Neuronal stem cell (in vitro differentiated cells): ENCODE measurements at regions not wholly inside any gene's neighbourhood (a gene's known extent, or its start where the extent isn't known, plus 50 kb on each side); places are given as distances from the start of the nearest gene placed in this dataset.
A peak's percentile ranks its signal among the peaks of the same experiment; 100 is the strongest.

Experiments
- DNase-seq: peaks from one replicate; pipeline ENCODE4 v3.0.0-alpha.2; 2013; ENCODE audit warnings: low spot score
- H2AFZ ChIP-seq: one replicate; pipeline ENCODE4 v1.6.1; 2013; ENCODE audit warnings: mild to moderate bottlenecking, low read length, inconsistent platforms
- H2AK5ac ChIP-seq: 2 replicates; pipeline ENCODE4 v1.6.1; 2013; ENCODE audit warnings: low read depth, mild to moderate bottlenecking, inconsistent platforms, low read length, moderate library complexity, mixed read lengths
- H2BK120ac ChIP-seq: 2 replicates; pipeline ENCODE4 v1.6.1; 2013; ENCODE audit warnings: low read depth, mild to moderate bottlenecking, inconsistent platforms, low read length, moderate library complexity, mixed read lengths
- H2BK12ac ChIP-seq: one replicate; pipeline ENCODE4 v1.6.1; 2013; ENCODE audit warnings: low read length, inconsistent platforms
- H2BK15ac ChIP-seq: 2 replicates; pipeline ENCODE4 v1.6.1; 2013; ENCODE audit warnings: mild to moderate bottlenecking, low read length, inconsistent platforms, mixed read lengths
- H2BK5ac ChIP-seq: one replicate; pipeline ENCODE4 v1.6.1; 2013; ENCODE audit warnings: inconsistent platforms, mild to moderate bottlenecking, low read length, moderate library complexity
- H3K14ac ChIP-seq: one replicate; pipeline ENCODE4 v1.6.1; 2013; ENCODE audit warnings: low read length, inconsistent platforms
- H3K18ac ChIP-seq: 2 replicates; pipeline ENCODE4 v1.6.1; 2013; ENCODE audit warnings: low read length, inconsistent platforms
- H3K23ac ChIP-seq: 2 replicates; pipeline ENCODE4 v1.6.1; 2013; ENCODE audit warnings: low read depth, mild to moderate bottlenecking, mixed read lengths, low read length, inconsistent platforms; ENCODE audit not compliant: poor library complexity
- H3K27ac ChIP-seq: replicated peaks from 3 replicates; pipeline ENCODE4 v1.5.1; 2013; ENCODE audit warnings: low read length, inconsistent platforms
- H3K27me3 ChIP-seq, 3 experiments: 2 replicates each; pipeline ENCODE4 v1.6.1; 2013; ENCODE audit warnings: low read length in 3 of 3, mild to moderate bottlenecking in 2 of 3, inconsistent platforms in 1 of 3, low read depth in 1 of 3, mixed read lengths in 1 of 3, moderate library complexity in 1 of 3; ENCODE audit not compliant: control insufficient read depth in 3 of 3, insufficient read depth in 3 of 3
- H3K36me3 ChIP-seq, 2 donors: replicated peaks in 1 of 2; 2 replicates each; pipeline ENCODE4 v1.6.1; 2013; ENCODE audit warnings: low read length in 2 of 2; ENCODE audit not compliant: control insufficient read depth in 2 of 2, insufficient read depth in 2 of 2
- H3K4ac ChIP-seq: 2 replicates; pipeline ENCODE4 v1.6.1; 2013; ENCODE audit warnings: inconsistent platforms, mild to moderate bottlenecking, low read length, moderate library complexity
- H3K4me1 ChIP-seq, 2 donors: 1 replicate in 1 of 2; 2 replicates in 1 of 2; pipeline ENCODE4 v1.6.1; 2013; ENCODE audit warnings: low read length in 2 of 2, low read depth in 1 of 2; ENCODE audit not compliant: control insufficient read depth in 2 of 2, insufficient read depth in 1 of 2
- H3K4me2 ChIP-seq: one replicate; pipeline ENCODE4 v1.6.1; 2013; ENCODE audit warnings: mild to moderate bottlenecking, low read length, inconsistent platforms; ENCODE audit not compliant: insufficient read depth, poor library complexity, severe bottlenecking
- H3K4me3 ChIP-seq, 2 donors: 2 replicates each; pipeline ENCODE4 v1.5.1; 2013; ENCODE audit warnings: low read length in 2 of 2, mild to moderate bottlenecking in 2 of 2, inconsistent platforms in 1 of 2, moderate library complexity in 1 of 2
- H3K79me1 ChIP-seq: one replicate; pipeline ENCODE4 v1.6.1; 2013; ENCODE audit warnings: low read depth, mild to moderate bottlenecking, inconsistent platforms, low read length, moderate library complexity
- H3K9ac ChIP-seq: one replicate; pipeline ENCODE4 v1.6.1; 2013; ENCODE audit warnings: mild to moderate bottlenecking, low read depth, low read length, inconsistent platforms; ENCODE audit not compliant: poor library complexity
- H3K9me3 ChIP-seq, 2 donors: replicated peaks in 1 of 2; 2 replicates each; pipeline versions ENCODE3 to v1.6.1; 2013; ENCODE audit warnings: low read length in 2 of 2, mild to moderate bottlenecking in 2 of 2, inconsistent platforms in 1 of 2, low read depth in 1 of 2, mixed read lengths in 1 of 2, moderate library complexity in 1 of 2; ENCODE audit not compliant: control insufficient read depth in 2 of 2, insufficient read depth in 1 of 2
- H4K8ac ChIP-seq: one replicate; pipeline ENCODE4 v1.6.1; 2013; ENCODE audit warnings: low read depth, mild to moderate bottlenecking, inconsistent platforms, low read length, moderate library complexity
- H4K91ac ChIP-seq: one replicate; pipeline ENCODE4 v1.6.1; 2013; ENCODE audit warnings: low read length, low read depth, mild to moderate bottlenecking, inconsistent platforms; ENCODE audit not compliant: poor library complexity
- WGBS, 2 donors: extraction: QIAGEN DNeasy Blood & Tissue Kit; methylation state at CpG; one replicate each; pipeline ENCODE4 v1.1.7; 2013; ENCODE audit warnings: missing lambda C conversion rate in 2 of 2, mixed read lengths in 1 of 2; ENCODE audit not compliant: insufficient read length in 2 of 2, insufficient replicate concordance in 1 of 2; ENCODE audit errors: extremely low coverage in 2 of 2; 5-methylcytosine and 5-hydroxymethylcytosine counted together

DNA sequence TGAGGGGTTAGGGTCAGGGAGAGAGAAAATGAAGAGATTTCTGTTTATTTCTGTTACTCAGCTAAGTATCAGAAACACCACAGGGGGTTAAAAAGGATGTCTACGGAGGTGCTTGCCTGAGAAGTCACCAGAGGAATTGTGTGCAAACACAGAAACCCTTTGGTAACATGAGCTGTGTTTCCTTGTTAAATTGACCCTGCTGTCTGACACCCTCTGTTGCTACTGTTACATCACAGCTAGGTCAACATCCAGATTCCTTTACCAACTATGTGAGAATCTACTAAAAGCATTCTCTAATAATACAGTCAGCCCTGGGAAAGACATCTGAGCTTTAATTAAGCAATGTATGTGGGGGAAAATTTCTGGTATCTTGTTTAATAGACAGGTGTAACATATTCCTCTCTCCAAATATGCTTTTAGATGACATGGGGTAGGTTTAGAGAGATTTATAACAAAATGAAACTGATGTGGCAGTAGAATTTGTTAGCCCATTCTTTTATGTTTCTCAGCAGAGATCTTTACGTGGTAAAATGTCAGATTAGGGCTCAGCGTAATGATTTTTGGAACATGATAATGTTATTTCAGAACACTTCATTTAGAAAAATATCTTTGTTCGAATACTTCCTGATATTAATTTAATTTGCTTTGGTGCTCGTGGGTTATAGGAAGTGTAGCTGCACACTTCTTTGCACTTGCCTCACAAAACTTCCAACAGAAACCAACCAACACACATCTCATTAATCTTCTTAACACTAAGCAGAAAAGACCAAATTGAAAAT, 168.0 kb upstream of the AHR start:
- H3K27me3 ChIP-seq: no peaks in the 10 kb centered on the region
- no peak overlapping the region for H2BK120ac ChIP-seq
- no peak overlapping the region for H4K8ac ChIP-seq
- no peaks in the 10 kb centered on the region for H3K9me3 ChIP-seq
- H4K91ac ChIP-seq: no peak overlapping the region
- no peak overlapping the region for H3K4me2 ChIP-seq
- H2AK5ac ChIP-seq: no peak overlapping the region
- no peak overlapping the region for H2BK5ac ChIP-seq
- no peak overlapping the region for H2BK12ac ChIP-seq
- no peak overlapping the region for H3K27ac ChIP-seq
- WGBS, 2 donors: no CpG with 5 or more reads among the region's 5 CpGs
- no peak overlapping the region for H3K9ac ChIP-seq
- H2BK15ac ChIP-seq: no peak overlapping the region
- H3K4ac ChIP-seq: no peak overlapping the region
- no peak overlapping the region for H3K23ac ChIP-seq
- peaks cover 0 to 10% of the 10 kb centered on the region in 2 donors for H3K4me1 ChIP-seq
- no peak overlapping the region for H3K14ac ChIP-seq
- no peak overlapping the region for H2AFZ ChIP-seq
- H3K36me3 ChIP-seq: no peaks in the 10 kb centered on the region
- no peaks in the 10 kb centered on the region for H3K79me1 ChIP-seq
- peak; percentile 24 for DNase-seq
- no peak overlapping the region for H3K18ac ChIP-seq
- no peak overlapping the region for H3K4me3 ChIP-seq

DNA sequence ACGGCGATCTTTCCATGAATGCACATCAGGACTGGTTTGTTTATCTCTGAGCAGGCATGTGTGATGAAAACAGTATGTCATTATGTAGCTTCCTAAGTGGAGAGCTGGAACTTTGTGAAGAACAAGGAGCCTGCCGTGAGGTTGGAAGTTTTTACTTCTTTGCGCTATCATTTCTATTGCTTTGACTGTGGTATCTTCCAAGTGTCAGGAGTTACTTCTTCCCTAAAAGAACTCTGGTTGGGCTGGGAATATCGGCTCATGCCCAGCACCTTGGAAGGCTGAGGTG, 167.4 kb upstream of the AHR start:
- WGBS, 2 donors: no CpG with 5 or more reads among the region's 5 CpGs

DNA sequence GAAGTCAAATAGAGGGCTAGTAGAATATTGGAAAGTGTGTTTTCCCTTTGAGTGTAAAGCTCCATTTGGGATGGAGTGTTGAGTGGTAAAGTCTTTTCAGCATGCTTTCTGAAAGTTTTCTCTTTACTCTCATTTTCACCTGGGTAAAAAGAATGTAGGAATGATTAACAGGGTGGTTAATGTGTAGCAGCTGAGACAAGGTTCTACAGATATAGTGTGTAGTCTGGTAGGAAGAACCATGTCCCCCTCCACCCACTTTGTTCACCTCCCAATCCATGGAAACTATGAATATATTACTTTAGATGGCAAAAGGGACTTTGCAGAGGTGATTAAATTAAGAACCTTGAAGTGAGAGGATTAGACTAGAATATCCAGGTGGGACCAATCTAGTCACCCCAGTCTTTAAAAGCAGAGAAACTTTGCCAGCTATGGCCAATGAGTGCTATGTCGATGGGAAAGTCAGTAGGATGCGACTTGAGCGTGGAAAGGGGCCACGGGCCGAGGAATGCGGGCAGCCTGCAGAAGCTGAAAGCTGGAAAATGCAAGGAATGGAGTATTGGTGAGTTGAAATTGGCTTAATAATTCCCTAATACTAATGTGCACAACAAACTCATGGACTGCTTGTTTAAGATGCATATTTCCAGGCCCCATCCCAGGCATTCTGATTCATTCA, 166.3 kb upstream of the AHR start:
- no peak overlapping the region for H4K91ac ChIP-seq
- H3K27ac ChIP-seq: no peak overlapping the region
- DNase-seq: no peak
- H3K9ac ChIP-seq: no peak overlapping the region
- no peak overlapping the region for H4K8ac ChIP-seq
- H3K4me2 ChIP-seq: no peak overlapping the region
- WGBS, 2 donors: no CpG with 5 or more reads among the region's 6 CpGs
- no peaks in the 10 kb centered on the region for H3K79me1 ChIP-seq
- H3K36me3 ChIP-seq: no peaks in the 10 kb centered on the region
- no peak overlapping the region for H3K4me3 ChIP-seq
- H3K23ac ChIP-seq: no peak overlapping the region
- H3K18ac ChIP-seq: no peak overlapping the region
- H2BK12ac ChIP-seq: no peak overlapping the region
- H3K14ac ChIP-seq: no peak overlapping the region
- H3K4ac ChIP-seq: no peak overlapping the region
- H2BK5ac ChIP-seq: no peak overlapping the region
- no peak overlapping the region for H2AFZ ChIP-seq
- no peak overlapping the region for H2BK120ac ChIP-seq
- H2AK5ac ChIP-seq: no peak overlapping the region
- H3K4me1 ChIP-seq: peaks cover 0 to 10% of the 10 kb centered on the region in 2 donors
- no peak overlapping the region for H2BK15ac ChIP-seq
- no peaks in the 10 kb centered on the region for H3K9me3 ChIP-seq
- no peaks in the 10 kb centered on the region for H3K27me3 ChIP-seq

More for the DNA sequence above, 167.4 kb upstream of the AHR start:
- H3K36me3 ChIP-seq: no peaks in the 10 kb centered on the region
- H3K9ac ChIP-seq: no peak overlapping the region
- no peak overlapping the region for H4K8ac ChIP-seq
- H2BK5ac ChIP-seq: no peak overlapping the region
- H3K27ac ChIP-seq: no peak overlapping the region
- no peaks in the 10 kb centered on the region for H3K27me3 ChIP-seq
- no peaks in the 10 kb centered on the region for H3K9me3 ChIP-seq
- no peaks in the 10 kb centered on the region for H3K79me1 ChIP-seq
- H2AK5ac ChIP-seq: no peak overlapping the region
- H3K4me3 ChIP-seq: no peak overlapping the region
- no peak overlapping the region for H3K18ac ChIP-seq
- H4K91ac ChIP-seq: no peak overlapping the region
- DNase-seq: no peak
- no peak overlapping the region for H2BK15ac ChIP-seq
- no peak overlapping the region for H2BK12ac ChIP-seq
- no peak overlapping the region for H2BK120ac ChIP-seq
- H3K4ac ChIP-seq: no peak overlapping the region
- no peak overlapping the region for H2AFZ ChIP-seq
- H3K14ac ChIP-seq: no peak overlapping the region
- peaks cover 0 to 10% of the 10 kb centered on the region in 2 donors for H3K4me1 ChIP-seq
- no peak overlapping the region for H3K23ac ChIP-seq
- H3K4me2 ChIP-seq: no peak overlapping the region

DNA sequence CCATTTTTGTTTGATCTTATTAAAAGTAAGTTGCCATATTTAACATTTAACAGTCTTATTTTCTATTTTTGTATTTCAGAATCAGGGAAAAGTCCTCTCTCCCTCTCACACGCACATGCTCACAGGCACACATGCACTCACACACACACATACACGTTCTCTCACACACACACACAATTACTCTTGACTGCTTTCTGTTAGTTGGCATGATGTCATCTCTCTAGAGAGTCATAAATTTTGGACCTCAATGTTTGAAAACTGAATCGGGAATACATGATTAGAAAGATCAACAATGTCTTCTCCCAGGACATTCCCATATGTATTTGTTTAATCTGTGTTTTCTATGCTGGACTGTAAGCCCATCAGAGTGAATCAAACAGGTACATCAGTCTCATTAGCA, 165.7 kb upstream of the AHR start:
- no peak overlapping the region for H2BK12ac ChIP-seq
- H3K79me1 ChIP-seq: no peaks in the 10 kb centered on the region
- H3K4me2 ChIP-seq: no peak overlapping the region
- no CpG with 5 or more reads among the region's 3 CpGs for WGBS, 2 donors
- H3K4me3 ChIP-seq: no peak overlapping the region
- no peak overlapping the region for H4K91ac ChIP-seq
- H3K4ac ChIP-seq: no peak overlapping the region
- H4K8ac ChIP-seq: no peak overlapping the region
- DNase-seq: no peak
- H3K27me3 ChIP-seq: no peaks in the 10 kb centered on the region
- peaks cover 0 to 10% of the 10 kb centered on the region in 2 donors for H3K4me1 ChIP-seq
- no peak overlapping the region for H3K23ac ChIP-seq
- H2BK120ac ChIP-seq: no peak overlapping the region
- H2AFZ ChIP-seq: no peak overlapping the region
- H3K36me3 ChIP-seq: no peaks in the 10 kb centered on the region
- H3K9ac ChIP-seq: no peak overlapping the region
- no peaks in the 10 kb centered on the region for H3K9me3 ChIP-seq
- H3K27ac ChIP-seq: no peak overlapping the region
- H2AK5ac ChIP-seq: no peak overlapping the region
- no peak overlapping the region for H2BK15ac ChIP-seq
- H3K18ac ChIP-seq: no peak overlapping the region
- H3K14ac ChIP-seq: no peak overlapping the region
- H2BK5ac ChIP-seq: no peak overlapping the region
